H1 (cell line): ENCODE measurements at regions not wholly inside any gene's neighbourhood (a gene's known extent, or its start where the extent isn't known, plus 50 kb on each side); places are given as distances from the start of the nearest gene placed in this dataset.

ENCODE experiments used
- CTCF ChIA-PET: fragments of 300-600 bp; sonication (Branson Sonifier 250); formaldehyde crosslinking; loops from one replicate; lab custom pipeline; 2021; ENCODE audit not compliant: partially characterized antibody; lab: Charles Lee
- POLR2A ChIA-PET: fragments of 300-600 bp; sonication (Branson Sonifier 250); formaldehyde crosslinking; loops from one replicate; lab custom pipeline; 2021; ENCODE audit warnings: inconsistent platforms; ENCODE audit not compliant: partially characterized antibody; lab: Charles Lee
- DNase-seq, 2 experiments: peaks; one replicate each; pipeline versions ENCODE4 v3.0.0 to v3.0.0-alpha.2; 2010 to 2022; ENCODE audit warnings: low spot score in 2 of 2, low read depth in 1 of 2, mixed read lengths in 1 of 2
- FAIRE-seq: peaks from 2 replicates; lab custom pipeline; 2011; peaks lifted over from hg19 to GRCh38; lab: Jason Lieb, UNC
- H2AFZ ChIP-seq: 2 replicates; pipeline ENCODE4 v1.8.1; 2012; ENCODE audit warnings: low read length, inconsistent platforms
- H2AK5ac ChIP-seq: 2 replicates; pipeline ENCODE4 v1.6.1; 2013; ENCODE audit warnings: low read depth, low read length
- H2BK120ac ChIP-seq: replicated peaks from 2 replicates; pipeline ENCODE3; 2013; ENCODE audit warnings: low read depth, low read length, inconsistent platforms
- H2BK12ac ChIP-seq: 2 replicates; pipeline ENCODE4 v1.6.1; 2013; ENCODE audit warnings: low read depth, low read length
- H2BK15ac ChIP-seq: 2 replicates; pipeline ENCODE4 v1.6.1; 2013; ENCODE audit warnings: low read length
- H2BK20ac ChIP-seq: 2 replicates; pipeline ENCODE4 v1.6.1; 2013; ENCODE audit warnings: low read length
- H2BK5ac ChIP-seq: 2 replicates; pipeline ENCODE4 v1.6.1; 2013; ENCODE audit warnings: low read depth, low read length
- H3K14ac ChIP-seq: 2 replicates; pipeline ENCODE4 v1.6.1; 2013; ENCODE audit warnings: inconsistent platforms; ENCODE audit not compliant: insufficient read length
- H3K18ac ChIP-seq: 2 replicates; pipeline ENCODE4 v1.6.1; 2013; ENCODE audit warnings: low read length; ENCODE audit errors: extremely low read depth
- H3K23ac ChIP-seq: 2 replicates; pipeline ENCODE4 v1.6.1; 2013; ENCODE audit warnings: inconsistent platforms; ENCODE audit not compliant: insufficient read length
- H3K23me2 ChIP-seq: 2 replicates; pipeline ENCODE4 v1.6.1; 2013; ENCODE audit warnings: low read depth, low read length
- H3K27ac ChIP-seq: 2 replicates; pipeline ENCODE4 v1.6.1; 2011; ENCODE audit warnings: low read depth, low read length, inconsistent platforms
- H3K27me3 ChIP-seq, 4 experiments: replicated peaks in 1 of 4; 1 replicate in 1 of 4; 2 replicates in 3 of 4; pipeline versions ENCODE4 v1.6.1 to v1.8.1; 2011 to 2013; ENCODE audit warnings: low read length in 3 of 4, mild to moderate bottlenecking in 3 of 4, inconsistent platforms in 2 of 4, mixed read lengths in 2 of 4, moderate library complexity in 1 of 4; ENCODE audit not compliant: control insufficient read depth in 3 of 4, insufficient read depth in 3 of 4; ENCODE audit errors: extremely low read depth in 1 of 4
- H3K36me3 ChIP-seq, 4 experiments: 2 replicates each; pipeline versions ENCODE4 v1.6.1 to v1.8.1; 2011 to 2013; ENCODE audit warnings: mild to moderate bottlenecking in 4 of 4, low read length in 3 of 4, moderate library complexity in 2 of 4, control low read depth in 1 of 4, inconsistent platforms in 1 of 4; ENCODE audit not compliant: insufficient read depth in 4 of 4, control insufficient read depth in 2 of 4
- H3K4ac ChIP-seq: replicated peaks from 2 replicates; pipeline ENCODE3; 2013; ENCODE audit warnings: low read length, low read depth, mixed read lengths, inconsistent platforms; ENCODE audit not compliant: insufficient read length
- H3K4me1 ChIP-seq, 4 experiments: replicated peaks in 1 of 4; 1 replicate in 1 of 4; 2 replicates in 3 of 4; pipeline versions ENCODE4 v1.6.1 to v1.8.1; 2011 to 2013; ENCODE audit warnings: low read length in 3 of 4, inconsistent platforms in 2 of 4, mixed read lengths in 1 of 4; ENCODE audit not compliant: insufficient read depth in 4 of 4, control insufficient read depth in 3 of 4
- H3K4me2 ChIP-seq, 2 experiments: 2 replicates each; pipeline versions ENCODE4 v1.6.1 to v1.8.1; 2011 to 2013; ENCODE audit warnings: low read depth in 2 of 2, low read length in 2 of 2, control low read depth in 1 of 2, inconsistent platforms in 1 of 2, mild to moderate bottlenecking in 1 of 2; ENCODE audit not compliant: insufficient read depth in 1 of 2
- H3K4me3 ChIP-seq, 4 experiments: fragments of 200-600, 300-600 bp in 1 of 4; sonication (generic), shearing (Covaris generic), sonication (Bioruptor Twin) in 1 of 4; 2 replicates each; pipeline versions ENCODE4 v1.5.1 to v1.8.1; 2011 to 2016; ENCODE audit warnings: low read length in 4 of 4, low read depth in 3 of 4, control low read depth in 2 of 4, inconsistent platforms in 2 of 4, mild to moderate bottlenecking in 2 of 4, mixed read lengths in 1 of 4, moderate library complexity in 1 of 4; ENCODE audit not compliant: insufficient read depth in 2 of 4; ENCODE audit errors: extremely low read depth in 1 of 4
- H3K56ac ChIP-seq: replicated peaks from 2 replicates; pipeline ENCODE3; 2013; ENCODE audit warnings: low read depth, mild to moderate bottlenecking, mixed read lengths, low read length, inconsistent platforms; ENCODE audit not compliant: insufficient read length
- H3K79me1 ChIP-seq: 2 replicates; pipeline ENCODE4 v1.6.1; 2013; ENCODE audit warnings: low read depth, low read length, control low read depth
- H3K79me2 ChIP-seq, 2 experiments: 2 replicates each; pipeline versions ENCODE4 v1.6.1 to v1.8.1; 2012 to 2013; ENCODE audit warnings: low read length in 2 of 2, mild to moderate bottlenecking in 2 of 2, inconsistent platforms in 1 of 2; ENCODE audit not compliant: insufficient read depth in 2 of 2, control insufficient read depth in 1 of 2
- H3K9ac ChIP-seq, 4 experiments: replicated peaks in 1 of 4; 1 replicate in 1 of 4; 2 replicates in 3 of 4; pipeline versions ENCODE4 v1.6.1 to v1.8.1; 2011 to 2013; ENCODE audit warnings: low read depth in 3 of 4, low read length in 3 of 4, control low read depth in 2 of 4, mild to moderate bottlenecking in 2 of 4, moderate library complexity in 2 of 4, inconsistent platforms in 1 of 4; ENCODE audit errors: extremely low read depth in 1 of 4
- H3K9me3 ChIP-seq, 2 experiments: 2 replicates each; pipeline versions ENCODE4 v1.6.1 to v1.8.1; 2012 to 2013; ENCODE audit warnings: mild to moderate bottlenecking in 2 of 2, moderate library complexity in 2 of 2, control low read depth in 1 of 2, inconsistent platforms in 1 of 2, low read depth in 1 of 2, low read length in 1 of 2, mixed read lengths in 1 of 2; ENCODE audit not compliant: insufficient read depth in 2 of 2
- H4K20me1 ChIP-seq, 2 experiments: replicated peaks in 1 of 2; 2 replicates each; pipeline versions ENCODE3 to v1.8.1; 2011 to 2013; ENCODE audit warnings: inconsistent platforms in 2 of 2, low read length in 2 of 2, mild to moderate bottlenecking in 1 of 2; ENCODE audit not compliant: insufficient read depth in 2 of 2, control insufficient read depth in 1 of 2
- H4K5ac ChIP-seq: 2 replicates; pipeline ENCODE4 v1.6.1; 2013; ENCODE audit warnings: low read length, low read depth, mixed read lengths, inconsistent platforms; ENCODE audit not compliant: insufficient read length
- H4K8ac ChIP-seq: 2 replicates; pipeline ENCODE4 v1.8.0; 2013; ENCODE audit warnings: mild to moderate bottlenecking, moderate library complexity, low read length, inconsistent platforms; ENCODE audit not compliant: insufficient read depth; ENCODE audit errors: extremely low read depth
- H4K91ac ChIP-seq: replicated peaks from 2 replicates; pipeline ENCODE3; 2013; ENCODE audit warnings: low read length, mixed read lengths, inconsistent platforms; ENCODE audit not compliant: insufficient read length
- BRCA1 ChIP-seq: IDR thresholded peaks from 2 replicates; pipeline ENCODE4 v1.6.1; 2012; ENCODE audit warnings: low read depth, low read length, improper control_type of control experiment
- EP300 ChIP-seq, 2 experiments: IDR thresholded peaks; 1 replicate in 1 of 2; 2 replicates in 1 of 2; pipeline ENCODE4 v1.6.1; 2011 to 2012; ENCODE audit warnings: low read depth in 2 of 2, low read length in 2 of 2, mild to moderate bottlenecking in 2 of 2, borderline replicate concordance in 1 of 2, inconsistent platforms in 1 of 2, moderate library complexity in 1 of 2
- HDAC6 ChIP-seq: IDR thresholded peaks from one replicate; pipeline ENCODE4 v1.7.1; 2012; ENCODE audit warnings: low read depth, mild to moderate bottlenecking, inconsistent platforms, low read length, moderate library complexity
- PHF8 ChIP-seq: fragments of 200-600 bp; sonication (generic); conservative IDR thresholded peaks from 2 replicates; pipeline ENCODE4 v1.7.1; 2012; ENCODE audit warnings: low read depth, mild to moderate bottlenecking, inconsistent platforms, low read length, moderate library complexity
- RFX5 ChIP-seq: IDR thresholded peaks from 2 replicates; pipeline ENCODE4 v1.6.1; 2011; ENCODE audit warnings: low read depth, low read length, improper control_type of control experiment, borderline replicate concordance
- SP2 ChIP-seq: IDR thresholded peaks from 2 replicates; pipeline ENCODE4 v1.6.1; 2012; ENCODE audit warnings: mild to moderate bottlenecking, low read length, inconsistent platforms
- SUZ12 ChIP-seq: fragments of 200-600 bp; sonication (generic); IDR thresholded peaks from 2 replicates; pipeline ENCODE4 v1.6.1; 2012; ENCODE audit warnings: mild to moderate bottlenecking, inconsistent platforms, low read length, moderate library complexity, mixed read lengths
- WGBS, 2 experiments: shearing (Covaris generic) in 1 of 2; methylation state at CpG; one replicate each; pipeline versions ENCODE4 v1.1.6 to v1.1.7; 2013 to 2015; ENCODE audit warnings: low lambda C conversion rate in 2 of 2, mixed read lengths in 2 of 2, inconsistent platforms in 1 of 2, low coverage in 1 of 2, missing lambda C conversion rate in 1 of 2; ENCODE audit not compliant: insufficient replicate concordance in 2 of 2, insufficient coverage in 1 of 2, insufficient read length in 1 of 2; ENCODE audit errors: extremely low coverage in 1 of 2, missing lambda C conversion rate in 1 of 2; 5-methylcytosine and 5-hydroxymethylcytosine counted together

- H3K9ac ChIP-seq = no peak overlapping the region
- no peak overlapping the region for H3K14ac ChIP-seq
- no peak overlapping the region for H2BK5ac ChIP-seq
- H3K4me1 ChIP-seq = no peaks in the 10 kb centered on the region
- no peak overlapping the region for H3K56ac ChIP-seq
- no peak overlapping the region for H4K91ac ChIP-seq
- H3K18ac ChIP-seq = no peak overlapping the region
- H3K23me2 ChIP-seq = no peaks in the 10 kb centered on the region
- 94% methylated on average over 5 of the region's 5 CpGs; no CpG with 5 or more reads in 1 of the 2 experiments for WGBS, 2 experiments
- H3K4me3 ChIP-seq = no peak overlapping the region
- H2BK120ac ChIP-seq = no peak overlapping the region
- no peak overlapping the region for H2BK15ac ChIP-seq
- ChIA-PET POLR2A (no interaction called here), CTCF (interaction anchor here (1.7 kb wide), 1 partner anchor 156 kb away, joined by 4 read pairs; no protein-coding TSS in a partner anchor)
- DNase-seq (no peak), FAIRE-seq (no peak)
- H3K27me3 ChIP-seq = no peaks in the 10 kb centered on the region
- no peaks in the 10 kb centered on the region; a peak in 2 of 4 replicates for H3K9me3 ChIP-seq
- H2BK12ac ChIP-seq = no peak overlapping the region
- H4K5ac ChIP-seq = no peak overlapping the region
- no peak overlapping the region for H3K4ac ChIP-seq
- TF ChIP-seq RFX5 (no peak), PHF8 (no peak), SUZ12 (no peak), HDAC6 (no peak), BRCA1 (no peak), EP300 (IDR thresholded peaks at IDR 0.05; ENCODE audit: borderline replicate concordance in 1 of 2, low read depth in 2 of 2, low read length in 2 of 2) (no peak), SP2 (no peak)
- no peak overlapping the region for H3K27ac ChIP-seq
- H3K79me2 ChIP-seq = no peaks in the 10 kb centered on the region
- H4K8ac ChIP-seq = no peak overlapping the region
- no peaks in the 10 kb centered on the region for H3K79me1 ChIP-seq
- no peak overlapping the region for H2BK20ac ChIP-seq
- no peak overlapping the region for H3K23ac ChIP-seq
- no peak overlapping the region for H2AFZ ChIP-seq
- no peaks in the 10 kb centered on the region for H4K20me1 ChIP-seq
- H3K4me2 ChIP-seq = no peak overlapping the region
- H2AK5ac ChIP-seq = no peak overlapping the region
- no peaks in the 10 kb centered on the region for H3K36me3 ChIP-seq
Measured at GRCh38 chr17:10987786-10988185, 149.9 kb upstream of the PIRT start.
